Vagina (tissue), 2 donors: ENCODE measurements at regions not wholly inside any gene's neighbourhood (a gene's known extent, or its start where the extent isn't known, plus 50 kb on each side); places are given as distances from the start of the nearest gene placed in this dataset.

ENCODE experiments used
- DNase-seq, 2 donors: peaks; one replicate each; pipeline ENCODE4 v3.0.0-alpha.2; 2017; ENCODE audit errors: extremely low spot score in 2 of 2
- H3K27ac ChIP-seq: fragments of 200-600 bp; sonication (generic); one replicate; pipeline ENCODE4 v1.5.1; 2019
- H3K27me3 ChIP-seq: fragments of 200-600 bp; sonication (generic); one replicate; pipeline ENCODE4 v1.5.1; 2019
- H3K36me3 ChIP-seq, 2 donors: fragments of 200-600 bp; sonication (generic); one replicate each; pipeline ENCODE4 v1.5.1; 2017 to 2019
- H3K4me1 ChIP-seq: fragments of 200-600 bp; sonication (generic); one replicate; pipeline ENCODE4 v1.5.1; 2019
- H3K4me3 ChIP-seq, 2 donors: fragments of 200-600 bp; sonication (generic); 1 replicate in 1 of 2; 2 replicates in 1 of 2; pipeline ENCODE4 v1.5.1; 2016 to 2019
- H3K9me3 ChIP-seq: fragments of 200-600 bp; sonication (generic); one replicate; pipeline ENCODE4 v1.5.1; 2019
- POLR2A ChIP-seq, 2 donors: fragments of 450-650 bp; IDR thresholded peaks; one replicate each; pipeline ENCODE4 v1.6.1; 2017; ENCODE audit warnings: antibody characterized with exemption in 2 of 2, mild to moderate bottlenecking in 2 of 2, moderate library complexity in 2 of 2
- POLR2AphosphoS5 ChIP-seq, 2 donors: sonication (generic); formaldehyde crosslinking; IDR thresholded peaks; one replicate each; pipeline ENCODE4 v1.9.0; 2017; ENCODE audit warnings: antibody characterized with exemption in 2 of 2, mild to moderate bottlenecking in 2 of 2, low read depth in 1 of 2; ENCODE audit not compliant: insufficient read depth in 1 of 2
- intact Hi-C: fragments of 100-400 bp; cut with DNase I; formaldehyde crosslinking; loops from one replicate; pipeline ENCODE4 v1.15.1; 2023
- TF ChIP-seq, protein P1 (sequence below), 3 experiments: fragments of 450-650 bp in 2 of 3; fragments of 200-600 bp in 1 of 3; sonication (generic) in 1 of 3; IDR thresholded peaks; one replicate each; pipeline ENCODE4 v1.5.1; 2017 to 2019; ENCODE audit warnings: antibody characterized with exemption in 3 of 3, mild to moderate bottlenecking in 2 of 3, moderate library complexity in 2 of 3

GRCh38 chr5:122639033-122639432, 135.8 kb upstream of the SNX2 start:
- intact Hi-C loops: no loop called here
- H3K4me1 ChIP-seq: no peaks in the 10 kb centered on the region
- no peak for TF ChIP-seq POLR2A (IDR thresholded peaks at IDR 0.05)
- TF ChIP-seq, protein P1, sequence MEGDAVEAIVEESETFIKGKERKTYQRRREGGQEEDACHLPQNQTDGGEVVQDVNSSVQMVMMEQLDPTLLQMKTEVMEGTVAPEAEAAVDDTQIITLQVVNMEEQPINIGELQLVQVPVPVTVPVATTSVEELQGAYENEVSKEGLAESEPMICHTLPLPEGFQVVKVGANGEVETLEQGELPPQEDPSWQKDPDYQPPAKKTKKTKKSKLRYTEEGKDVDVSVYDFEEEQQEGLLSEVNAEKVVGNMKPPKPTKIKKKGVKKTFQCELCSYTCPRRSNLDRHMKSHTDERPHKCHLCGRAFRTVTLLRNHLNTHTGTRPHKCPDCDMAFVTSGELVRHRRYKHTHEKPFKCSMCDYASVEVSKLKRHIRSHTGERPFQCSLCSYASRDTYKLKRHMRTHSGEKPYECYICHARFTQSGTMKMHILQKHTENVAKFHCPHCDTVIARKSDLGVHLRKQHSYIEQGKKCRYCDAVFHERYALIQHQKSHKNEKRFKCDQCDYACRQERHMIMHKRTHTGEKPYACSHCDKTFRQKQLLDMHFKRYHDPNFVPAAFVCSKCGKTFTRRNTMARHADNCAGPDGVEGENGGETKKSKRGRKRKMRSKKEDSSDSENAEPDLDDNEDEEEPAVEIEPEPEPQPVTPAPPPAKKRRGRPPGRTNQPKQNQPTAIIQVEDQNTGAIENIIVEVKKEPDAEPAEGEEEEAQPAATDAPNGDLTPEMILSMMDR (IDR thresholded peaks at IDR 0.05): no peak
- TF ChIP-seq POLR2AphosphoS5 (IDR thresholded peaks at IDR 0.05; ENCODE audit: insufficient read depth in 1 of 2, low read depth in 1 of 2): no peak

GRCh38 chr5:122639864-122640263, 135.0 kb upstream of the SNX2 start:
- intact Hi-C loops: no loop called here
- Histone ChIP-seq H3K4me3 (no peak overlapping the region), H3K27me3 (no peaks in the 10 kb centered on the region), H3K9me3 (no peaks in the 10 kb centered on the region), H3K4me1 (no peaks in the 10 kb centered on the region), H3K27ac (no peak overlapping the region), H3K36me3 (no peaks in the 10 kb centered on the region)
- TF ChIP-seq, protein P1 (IDR thresholded peaks at IDR 0.05): no peak
- TF ChIP-seq POLR2AphosphoS5 (IDR thresholded peaks at IDR 0.05; ENCODE audit: insufficient read depth in 1 of 2, low read depth in 1 of 2) (no peak), POLR2A (IDR thresholded peaks at IDR 0.05) (no peak)
- no peak for DNase-seq

More at GRCh38 chr5:122639033-122639432, 135.8 kb upstream of the SNX2 start:
- no peak for DNase-seq
- H3K4me3 ChIP-seq: no peak overlapping the region
- no peaks in the 10 kb centered on the region for H3K36me3 ChIP-seq
- H3K9me3 ChIP-seq: no peaks in the 10 kb centered on the region
- no peaks in the 10 kb centered on the region for H3K27me3 ChIP-seq
- no peak overlapping the region for H3K27ac ChIP-seq

DNA sequence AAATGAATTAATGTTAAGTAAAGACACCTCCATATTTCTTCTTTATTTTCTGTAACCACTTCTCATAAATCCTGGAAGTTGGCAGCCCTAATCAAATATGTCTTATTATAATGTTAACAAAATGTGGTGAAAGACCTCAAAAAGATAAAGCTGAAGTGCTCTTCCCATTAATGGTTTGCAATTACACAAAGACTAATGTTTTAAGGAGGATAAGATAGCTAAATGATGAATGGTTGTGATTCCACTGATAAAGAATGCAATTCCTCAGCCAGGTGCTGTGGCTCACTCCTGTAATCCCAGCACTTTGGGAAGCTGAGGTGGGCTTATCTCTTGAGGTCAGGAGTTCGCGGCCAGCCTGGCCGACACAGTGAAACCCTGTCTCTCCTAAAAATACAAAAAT, 125.8 kb upstream of the SNX2 start:
- no peaks in the 10 kb centered on the region for H3K36me3 ChIP-seq
- intact Hi-C loops: no loop called here
- DNase-seq: no peak
- H3K27ac ChIP-seq: no peak overlapping the region
- H3K27me3 ChIP-seq: no peaks in the 10 kb centered on the region
- H3K4me1 ChIP-seq: no peaks in the 10 kb centered on the region
- no peaks in the 10 kb centered on the region for H3K9me3 ChIP-seq
- H3K4me3 ChIP-seq: no peak overlapping the region
- TF ChIP-seq, protein P1 (IDR thresholded peaks at IDR 0.05): no peak
- TF ChIP-seq POLR2AphosphoS5 (IDR thresholded peaks at IDR 0.05; ENCODE audit: insufficient read depth in 1 of 2, low read depth in 1 of 2): no peak
- TF ChIP-seq POLR2A (IDR thresholded peaks at IDR 0.05): no peak

DNA sequence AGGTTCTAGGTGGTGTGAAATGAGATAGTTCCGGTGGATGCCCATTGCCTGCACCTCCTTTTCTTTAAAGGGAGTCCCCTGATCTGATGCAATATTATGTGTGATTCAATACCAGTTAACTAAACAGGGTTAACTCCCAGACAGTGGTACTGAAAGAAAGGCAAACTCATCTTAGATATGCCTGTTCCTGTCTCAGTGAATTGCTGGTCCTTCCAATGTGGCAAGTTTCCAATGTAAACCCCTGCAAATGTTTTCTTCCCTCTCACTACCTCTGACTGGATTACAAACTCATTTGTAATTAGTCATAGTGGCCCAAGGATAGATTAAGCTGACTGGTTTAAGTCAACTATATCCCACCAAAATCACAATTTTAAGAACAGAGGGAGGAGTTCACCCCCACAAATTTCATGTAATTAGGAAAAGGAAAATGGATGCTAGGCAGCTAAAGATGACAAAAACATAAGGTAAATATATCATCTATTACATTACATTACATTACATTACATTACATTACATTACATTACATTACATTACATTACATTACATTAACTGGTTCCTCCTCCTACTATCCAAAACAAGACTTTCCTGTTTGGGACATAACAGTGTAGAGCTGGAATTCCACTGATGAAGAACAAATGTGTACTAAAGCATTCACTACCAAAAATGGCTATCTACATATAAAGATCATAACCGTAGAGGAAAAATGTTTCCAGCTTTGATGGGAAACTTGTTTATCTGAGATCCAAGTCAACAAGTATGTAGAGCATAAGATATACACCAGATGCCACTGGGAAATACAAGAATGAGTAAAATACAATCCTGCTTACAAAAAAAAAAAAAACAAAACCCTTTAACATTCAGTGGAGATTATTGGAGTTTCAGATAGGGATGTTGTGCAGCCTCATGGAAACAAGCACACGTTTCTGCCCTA, 121.5 kb upstream of the SNX2 start:
- TF ChIP-seq POLR2AphosphoS5 (IDR thresholded peaks at IDR 0.05; ENCODE audit: insufficient read depth in 1 of 2, low read depth in 1 of 2): no peak
- TF ChIP-seq, protein P1 (IDR thresholded peaks at IDR 0.05): no peak
- no peak for TF ChIP-seq POLR2A (IDR thresholded peaks at IDR 0.05)
- intact Hi-C loops: no loop called here

GRCh38 chr5:122656160-122656559, 118.7 kb upstream of the SNX2 start:
- no peaks in the 10 kb centered on the region for H3K4me1 ChIP-seq
- no peak overlapping the region for H3K27ac ChIP-seq
- no peak overlapping the region for H3K4me3 ChIP-seq
- no peak for DNase-seq
- no peaks in the 10 kb centered on the region for H3K9me3 ChIP-seq
- TF ChIP-seq POLR2AphosphoS5 (IDR thresholded peaks at IDR 0.05; ENCODE audit: insufficient read depth in 1 of 2, low read depth in 1 of 2) (no peak), POLR2A (IDR thresholded peaks at IDR 0.05) (no peak)
- TF ChIP-seq, protein P1 (IDR thresholded peaks at IDR 0.05): no peak
- intact Hi-C loops: no loop called here
- H3K27me3 ChIP-seq: no peaks in the 10 kb centered on the region
- no peaks in the 10 kb centered on the region for H3K36me3 ChIP-seq

More for the DNA sequence above, 121.5 kb upstream of the SNX2 start:
- Histone ChIP-seq H3K9me3 (no peaks in the 10 kb centered on the region), H3K36me3 (no peaks in the 10 kb centered on the region), H3K27ac (no peak overlapping the region), H3K4me1 (no peaks in the 10 kb centered on the region), H3K27me3 (no peaks in the 10 kb centered on the region), H3K4me3 (no peak overlapping the region)
- DNase-seq: no peak
